GM23338 (cell line): ENCODE measurements at regions not wholly inside any gene's neighbourhood (a gene's known extent, or its start where the extent isn't known, plus 50 kb on each side); places are given as distances from the start of the nearest gene placed in this dataset.

ENCODE experiments used
- ATAC-seq: fragments of 200-7000 bp; cut with Tn5 transposase; 3 replicates; pipeline ENCODE4 v1.9.1; 2020
- DNase-seq: peaks from one replicate; pipeline ENCODE4 v3.0.0-alpha.2; 2015; ENCODE audit warnings: low spot score
- H2AFZ ChIP-seq: fragments of 200-600 bp; sonication (generic); 2 replicates; pipeline ENCODE4 v1.8.0; 2016; ENCODE audit warnings: antibody characterized with exemption, mild to moderate bottlenecking, moderate library complexity
- H3F3A ChIP-seq: fragments of 200-600 bp; sonication (generic); replicated peaks from 2 replicates; pipeline ENCODE4 v1.8.0; 2017; ENCODE audit warnings: antibody characterized with exemption, mixed run types, low read depth
- H3K27ac ChIP-seq: fragments of 200-600 bp; sonication (generic); 2 replicates; pipeline ENCODE4 v1.6.1; 2016; ENCODE audit warnings: low read depth
- H3K27me3 ChIP-seq: fragments of 200-600 bp; sonication (generic); 2 replicates; pipeline ENCODE4 v1.8.0; 2016; ENCODE audit warnings: mild to moderate bottlenecking, mixed run types, moderate library complexity; ENCODE audit not compliant: insufficient read depth
- H3K36me3 ChIP-seq: fragments of 200-600 bp; sonication (generic); 2 replicates; pipeline ENCODE4 v1.8.0; 2016; ENCODE audit warnings: mild to moderate bottlenecking; ENCODE audit not compliant: insufficient read depth
- H3K4me1 ChIP-seq: fragments of 200-600 bp; sonication (generic); 2 replicates; pipeline ENCODE4 v1.8.0; 2016; ENCODE audit warnings: mild to moderate bottlenecking, moderate library complexity; ENCODE audit not compliant: insufficient read depth
- H3K4me2 ChIP-seq: fragments of 200-600 bp; sonication (generic); 2 replicates; pipeline ENCODE4 v1.7.1; 2017; ENCODE audit warnings: mixed run types
- H3K4me3 ChIP-seq: fragments of 200-600 bp; sonication (generic); 2 replicates; pipeline ENCODE4 v1.6.1; 2016; ENCODE audit warnings: mixed run types
- H3K79me2 ChIP-seq: fragments of 200-600 bp; sonication (generic); replicated peaks from 2 replicates; pipeline ENCODE4 v1.8.0; 2017; ENCODE audit warnings: mild to moderate bottlenecking; ENCODE audit not compliant: insufficient read depth
- H3K9me2 ChIP-seq: fragments of 200-600 bp; sonication (generic); 2 replicates; pipeline ENCODE4 v1.8.0; 2017; ENCODE audit not compliant: insufficient read depth
- H4K20me1 ChIP-seq: fragments of 200-600 bp; sonication (generic); replicated peaks from 2 replicates; pipeline ENCODE4 v1.8.0; 2017; ENCODE audit warnings: mild to moderate bottlenecking; ENCODE audit not compliant: insufficient read depth
- H3K27ac Mint-ChIP-seq: 2 replicates; pipeline ENCODE4 v1.8.0; 2020; ENCODE audit warnings: inconsistent platforms, mild to moderate bottlenecking, moderate library complexity, mixed read lengths
- H3K27me3 Mint-ChIP-seq: 3 replicates; pipeline ENCODE4 v1.8.0; 2022; ENCODE audit warnings: low read depth, mild to moderate bottlenecking, moderate library complexity, mixed read lengths, inconsistent platforms; ENCODE audit not compliant: insufficient read depth, poor library complexity
- H3K36me3 Mint-ChIP-seq: 3 replicates; pipeline ENCODE4 v1.8.0; 2021; ENCODE audit warnings: low read depth, mild to moderate bottlenecking, inconsistent platforms, moderate library complexity, mixed read lengths
- H3K4me1 Mint-ChIP-seq: 3 replicates; pipeline ENCODE4 v1.8.0; 2020; ENCODE audit warnings: mild to moderate bottlenecking, inconsistent platforms, mixed read lengths
- H3K4me3 Mint-ChIP-seq: 3 replicates; pipeline ENCODE4 v1.8.0; 2021; ENCODE audit warnings: moderate library complexity, mild to moderate bottlenecking, inconsistent platforms, mixed read lengths
- H3K9me3 Mint-ChIP-seq: 3 replicates; pipeline ENCODE4 v1.8.0; 2020; ENCODE audit warnings: moderate library complexity, mild to moderate bottlenecking, inconsistent platforms, mixed read lengths
- CREB1 ChIP-seq: fragments of 250-450 bp; sonication (Bioruptor Pico); IDR thresholded peaks from 2 replicates; pipeline ENCODE4 v1.5.0; 2020; ENCODE audit warnings: low read depth, mild to moderate bottlenecking, moderate library complexity
- ETS1 ChIP-seq: IDR thresholded peaks from 2 replicates; pipeline ENCODE4 v1.6.1; 2016; ENCODE audit warnings: antibody characterized with exemption
- EZH2 ChIP-seq: fragments of 200-600 bp; sonication (generic); IDR thresholded peaks from one replicate; pipeline ENCODE4 v1.8.0; 2017; ENCODE audit warnings: antibody characterized with exemption, mild to moderate bottlenecking, low read depth; ENCODE audit not compliant: unreplicated experiment
- EZH2phosphoT487 ChIP-seq: fragments of 200-600 bp; sonication (generic); IDR thresholded peaks from one replicate; pipeline ENCODE4 v1.8.1; 2018; ENCODE audit warnings: antibody characterized with exemption; ENCODE audit not compliant: unreplicated experiment
- JUNB ChIP-seq: IDR thresholded peaks from one replicate; pipeline ENCODE4 v1.6.1; 2016; ENCODE audit warnings: antibody characterized with exemption; ENCODE audit not compliant: unreplicated experiment
- NANOG ChIP-seq: IDR thresholded peaks from 2 replicates; pipeline ENCODE4 v1.6.1; 2016; ENCODE audit warnings: antibody characterized with exemption, borderline replicate concordance
- STAT1 ChIP-seq: IDR thresholded peaks from one replicate; pipeline ENCODE4 v1.6.1; 2016; ENCODE audit warnings: antibody characterized with exemption; ENCODE audit not compliant: unreplicated experiment
- ZNF114 ChIP-seq: fragments of 250-450 bp; sonication (Bioruptor Pico); IDR thresholded peaks from 2 replicates; pipeline ENCODE4 v1.5.0; 2020; ENCODE audit warnings: mild to moderate bottlenecking, moderate library complexity
- ZNF331 ChIP-seq: fragments of 250-450 bp; sonication (Bioruptor Pico); IDR thresholded peaks from 2 replicates; pipeline ENCODE4 v1.5.0; 2020; ENCODE audit warnings: low read depth, mild to moderate bottlenecking, moderate library complexity
- TF ChIP-seq, protein P1 (sequence below): fragments of 250-450 bp; sonication (Bioruptor Pico); IDR thresholded peaks from 2 replicates; pipeline ENCODE4 v1.5.0; 2020; ENCODE audit warnings: mild to moderate bottlenecking, moderate library complexity

- TF ChIP-seq, protein P1, sequence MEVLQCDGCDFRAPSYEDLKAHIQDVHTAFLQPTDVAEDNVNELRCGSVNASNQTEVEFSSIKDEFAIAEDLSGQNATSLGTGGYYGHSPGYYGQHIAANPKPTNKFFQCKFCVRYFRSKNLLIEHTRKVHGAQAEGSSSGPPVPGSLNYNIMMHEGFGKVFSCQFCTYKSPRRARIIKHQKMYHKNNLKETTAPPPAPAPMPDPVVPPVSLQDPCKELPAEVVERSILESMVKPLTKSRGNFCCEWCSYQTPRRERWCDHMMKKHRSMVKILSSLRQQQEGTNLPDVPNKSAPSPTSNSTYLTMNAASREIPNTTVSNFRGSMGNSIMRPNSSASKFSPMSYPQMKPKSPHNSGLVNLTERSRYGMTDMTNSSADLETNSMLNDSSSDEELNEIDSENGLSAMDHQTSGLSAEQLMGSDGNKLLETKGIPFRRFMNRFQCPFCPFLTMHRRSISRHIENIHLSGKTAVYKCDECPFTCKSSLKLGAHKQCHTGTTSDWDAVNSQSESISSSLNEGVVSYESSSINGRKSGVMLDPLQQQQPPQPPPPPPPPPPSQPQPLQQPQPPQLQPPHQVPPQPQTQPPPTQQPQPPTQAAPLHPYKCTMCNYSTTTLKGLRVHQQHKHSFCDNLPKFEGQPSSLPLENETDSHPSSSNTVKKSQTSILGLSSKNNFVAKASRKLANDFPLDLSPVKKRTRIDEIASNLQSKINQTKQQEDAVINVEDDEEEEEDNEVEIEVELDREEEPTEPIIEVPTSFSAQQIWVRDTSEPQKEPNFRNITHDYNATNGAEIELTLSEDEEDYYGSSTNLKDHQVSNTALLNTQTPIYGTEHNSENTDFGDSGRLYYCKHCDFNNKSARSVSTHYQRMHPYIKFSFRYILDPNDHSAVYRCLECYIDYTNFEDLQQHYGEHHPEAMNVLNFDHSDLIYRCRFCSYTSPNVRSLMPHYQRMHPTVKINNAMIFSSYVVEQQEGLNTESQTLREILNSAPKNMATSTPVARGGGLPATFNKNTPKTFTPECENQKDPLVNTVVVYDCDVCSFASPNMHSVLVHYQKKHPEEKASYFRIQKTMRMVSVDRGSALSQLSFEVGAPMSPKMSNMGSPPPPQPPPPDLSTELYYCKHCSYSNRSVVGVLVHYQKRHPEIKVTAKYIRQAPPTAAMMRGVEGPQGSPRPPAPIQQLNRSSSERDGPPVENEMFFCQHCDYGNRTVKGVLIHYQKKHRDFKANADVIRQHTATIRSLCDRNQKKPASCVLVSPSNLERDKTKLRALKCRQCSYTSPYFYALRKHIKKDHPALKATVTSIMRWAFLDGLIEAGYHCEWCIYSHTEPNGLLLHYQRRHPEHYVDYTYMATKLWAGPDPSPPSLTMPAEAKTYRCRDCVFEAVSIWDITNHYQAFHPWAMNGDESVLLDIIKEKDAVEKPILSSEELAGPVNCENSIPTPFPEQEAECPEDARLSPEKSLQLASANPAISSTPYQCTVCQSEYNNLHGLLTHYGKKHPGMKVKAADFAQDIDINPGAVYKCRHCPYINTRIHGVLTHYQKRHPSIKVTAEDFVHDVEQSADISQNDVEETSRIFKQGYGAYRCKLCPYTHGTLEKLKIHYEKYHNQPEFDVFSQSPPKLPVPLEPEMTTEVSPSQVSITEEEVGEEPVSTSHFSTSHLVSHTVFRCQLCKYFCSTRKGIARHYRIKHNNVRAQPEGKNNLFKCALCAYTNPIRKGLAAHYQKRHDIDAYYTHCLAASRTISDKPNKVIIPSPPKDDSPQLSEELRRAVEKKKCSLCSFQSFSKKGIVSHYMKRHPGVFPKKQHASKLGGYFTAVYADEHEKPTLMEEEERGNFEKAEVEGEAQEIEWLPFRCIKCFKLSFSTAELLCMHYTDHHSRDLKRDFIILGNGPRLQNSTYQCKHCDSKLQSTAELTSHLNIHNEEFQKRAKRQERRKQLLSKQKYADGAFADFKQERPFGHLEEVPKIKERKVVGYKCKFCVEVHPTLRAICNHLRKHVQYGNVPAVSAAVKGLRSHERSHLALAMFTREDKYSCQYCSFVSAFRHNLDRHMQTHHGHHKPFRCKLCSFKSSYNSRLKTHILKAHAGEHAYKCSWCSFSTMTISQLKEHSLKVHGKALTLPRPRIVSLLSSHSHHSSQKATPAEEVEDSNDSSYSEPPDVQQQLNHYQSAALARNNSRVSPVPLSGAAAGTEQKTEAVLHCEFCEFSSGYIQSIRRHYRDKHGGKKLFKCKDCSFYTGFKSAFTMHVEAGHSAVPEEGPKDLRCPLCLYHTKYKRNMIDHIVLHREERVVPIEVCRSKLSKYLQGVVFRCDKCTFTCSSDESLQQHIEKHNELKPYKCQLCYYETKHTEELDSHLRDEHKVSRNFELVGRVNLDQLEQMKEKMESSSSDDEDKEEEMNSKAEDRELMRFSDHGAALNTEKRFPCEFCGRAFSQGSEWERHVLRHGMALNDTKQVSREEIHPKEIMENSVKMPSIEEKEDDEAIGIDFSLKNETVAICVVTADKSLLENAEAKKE, result no peak
- no peak for TF ChIP-seq ZNF114
- TF ChIP-seq EZH2, result no peak
These were observed 228.7 kb upstream of the SIX2 start (continued) for GRCh38 chr2:45237850-45238542.

DNA sequence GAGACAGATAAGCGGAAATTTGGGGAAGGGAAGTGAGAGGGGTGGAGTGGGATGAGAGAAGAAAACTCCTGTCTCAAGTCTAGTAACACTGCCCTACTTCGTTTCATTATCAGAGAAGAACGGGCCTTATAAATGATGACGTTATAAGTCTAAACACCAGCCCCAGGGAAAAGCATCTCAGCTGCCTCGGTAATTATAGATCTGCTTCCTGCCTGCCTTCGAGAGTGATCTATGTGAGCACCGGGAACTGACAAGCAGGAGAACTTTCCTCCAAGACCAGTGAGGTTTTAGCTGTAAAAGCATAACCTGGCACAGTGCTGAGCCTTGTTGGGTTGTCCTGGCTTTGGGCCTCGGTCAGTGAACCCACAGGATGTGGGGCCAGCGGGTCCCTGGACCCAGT lies 227.9 kb upstream of the SIX2 start:
- Histone ChIP-seq H4K20me1 (no peaks in the 10 kb centered on the region), H3K79me2 (no peaks in the 10 kb centered on the region), H3K27me3 (no peaks in the 10 kb centered on the region), H3K27ac (no peak overlapping the region), H3F3A (no peaks in the 10 kb centered on the region), H3K4me2 (no peak overlapping the region), H2AFZ (no peak overlapping the region), H3K4me3 (no peak overlapping the region), H3K36me3 (no peaks in the 10 kb centered on the region), H3K9me2 (peaks cover 9% of the 10 kb centered on the region; the same call in 1 of the 2 replicates), H3K4me1 (0 out of 2 replicates have a peak, but pooled peaks cover 2% of the 10 kb centered on the region)
- H3K4me3 Mint-ChIP-seq, result no peak overlapping the region
- ATAC-seq (no peak), DNase-seq (no peak)
- H3K27me3 Mint-ChIP-seq, result peaks cover 1% of the 10 kb centered on the region
- no peaks in the 10 kb centered on the region for H3K9me3 Mint-ChIP-seq
- H3K36me3 Mint-ChIP-seq, result no peaks in the 10 kb centered on the region
- H3K4me1 Mint-ChIP-seq, result peaks cover 6% of the 10 kb centered on the region; the same call in 2 of the 3 replicates
- H3K27ac Mint-ChIP-seq, result no peak overlapping the region
- TF ChIP-seq NANOG, result no peak
- no peak for TF ChIP-seq STAT1
- TF ChIP-seq JUNB, result no peak
- no peak for TF ChIP-seq ETS1
- TF ChIP-seq EZH2, result no peak
- no peak for TF ChIP-seq ZNF331 (CRISPR knock-in tag)
- TF ChIP-seq CREB1 (CRISPR knock-in tag), result no peak
- TF ChIP-seq EZH2phosphoT487, result no peak
